Panc1 (cell line): ENCODE measurements at regions not wholly inside any gene's neighbourhood (a gene's known extent, or its start where the extent isn't known, plus 50 kb on each side); places are given as distances from the start of the nearest gene placed in this dataset.

Experiments used
- ATAC-seq: fragments of 200-7000 bp; cut with Tn5 transposase; 2 replicates; pipeline ENCODE4 v1.9.1; 2020; ENCODE audit warnings: mild to moderate bottlenecking, moderate library complexity
- BruUV-seq: library from RNA; stranded (reverse); fragments of 400-500 nt; replicated peaks from 2 replicates; lab custom pipeline; 2021; lab: Mats Ljungman, UMichigan
- CTCF ChIA-PET: fragments of 300-600 bp; sonication (Branson Sonifier 250); formaldehyde crosslinking; loops from one replicate; lab custom pipeline; 2022; ENCODE audit warnings: antibody characterized with exemption; lab: Charles Lee
- POLR2A ChIA-PET: fragments of 300-600 bp; sonication (Branson Sonifier 250); formaldehyde crosslinking; loops from one replicate; lab custom pipeline; 2022; ENCODE audit warnings: antibody characterized with exemption; lab: Charles Lee
- DNase-seq: peaks from one replicate; pipeline ENCODE4 v3.0.0-alpha.2; 2010; ENCODE audit warnings: low read depth, low spot score
- H3K27ac ChIP-seq: 2 replicates; pipeline ENCODE4 v1.5.1; 2011; ENCODE audit warnings: mild to moderate bottlenecking, low read length, inconsistent platforms
- H3K27me3 ChIP-seq: fragments of 200-500 bp; sonication (Bioruptor generic); 2 replicates; pipeline ENCODE4 v1.6.0; 2014; ENCODE audit warnings: low read length, inconsistent platforms; ENCODE audit not compliant: control insufficient read depth, insufficient read depth
- H3K36me3 ChIP-seq: fragments of 200-500 bp; sonication (Bioruptor generic); 2 replicates; pipeline ENCODE4 v1.5.1; 2014; ENCODE audit warnings: inconsistent platforms, mild to moderate bottlenecking, low read length, moderate library complexity; ENCODE audit not compliant: control insufficient read depth, insufficient read depth
- H3K4me1 ChIP-seq: 2 replicates; pipeline ENCODE4 v1.5.1; 2011; ENCODE audit warnings: inconsistent platforms, mild to moderate bottlenecking, low read length, moderate library complexity; ENCODE audit not compliant: control insufficient read depth, insufficient read depth
- H3K4me3 ChIP-seq, 2 experiments: 2 replicates each; pipeline ENCODE4 v1.5.1; 2011 to 2012; ENCODE audit warnings: low read depth in 2 of 2, low read length in 2 of 2, mild to moderate bottlenecking in 2 of 2, inconsistent platforms in 1 of 2, moderate library complexity in 1 of 2
- H3K9me3 ChIP-seq: fragments of 200-500 bp; sonication (Bioruptor generic); 2 replicates; pipeline ENCODE4 v1.5.1; 2014; ENCODE audit warnings: low read depth, mild to moderate bottlenecking, inconsistent platforms, low read length, moderate library complexity; ENCODE audit not compliant: control insufficient read depth, insufficient read depth
- CTCF ChIP-seq: fragments of 450-650 bp; IDR thresholded peaks from 2 replicates; pipeline ENCODE4 v1.5.1; 2017; ENCODE audit warnings: mild to moderate bottlenecking
- POLR2AphosphoS5 ChIP-seq: IDR thresholded peaks from 2 replicates; pipeline ENCODE4 v1.6.1; 2012; ENCODE audit warnings: mild to moderate bottlenecking, low read depth, low read length, moderate library complexity
- REST ChIP-seq, 2 experiments: IDR thresholded peaks; 2 replicates each; pipeline ENCODE4 v1.6.1; 2011 to 2012; ENCODE audit warnings: low read depth in 2 of 2, control low read depth in 1 of 2, low read length in 1 of 2, mild to moderate bottlenecking in 1 of 2, moderate library complexity in 1 of 2; ENCODE audit not compliant: insufficient read depth in 1 of 2
- SIN3A ChIP-seq: IDR thresholded peaks from 2 replicates; pipeline ENCODE4 v1.6.1; 2012; ENCODE audit warnings: low read depth, mild to moderate bottlenecking, low read length, moderate library complexity, borderline replicate concordance; ENCODE audit not compliant: insufficient read depth
- TCF7L2 ChIP-seq: IDR thresholded peaks from 2 replicates; pipeline ENCODE4 v1.6.1; 2011; ENCODE audit warnings: mild to moderate bottlenecking, low read depth, low read length, inconsistent platforms
- in situ Hi-C: cut with HindIII; loops from 2 replicates; pipeline ENCODE4 v1.10.0; 2016; ENCODE audit warnings: low sequenced_read_pairs, low pct_unique_long_range_greater_than_20kb
- intact Hi-C: fragments of 100-400 bp; cut with micrococcal nuclease; formaldehyde crosslinking; loops from one replicate; pipeline ENCODE4 v1.10.0; 2022; ENCODE audit not compliant: unreplicated experiment

GRCh38 chr12:107855471-107855870, 81.0 kb downstream of the ASCL4 start:
- intact Hi-C loops, result no loop called here
- H3K27ac ChIP-seq, result no peak overlapping the region
- H3K36me3 ChIP-seq, result no peaks in the 10 kb centered on the region
- no peak overlapping the region for H3K4me3 ChIP-seq
- no TSS peak for BruUV-seq
- POLR2A ChIA-PET, result no interaction called here
- no peaks in the 10 kb centered on the region for H3K4me1 ChIP-seq
- no peak for TF ChIP-seq POLR2AphosphoS5
- no peak for TF ChIP-seq SIN3A
- no peak for TF ChIP-seq TCF7L2
- no peak for TF ChIP-seq CTCF
- TF ChIP-seq REST (IDR thresholded peaks at IDR 0.05; ENCODE audit: insufficient read depth in 1 of 2, low read depth in 2 of 2, low read length in 1 of 2), result no peak
- in situ Hi-C loops, result loop anchor here (25.0 kb wide), 1 partner anchor 93 kb away; the partner anchor contains the start of genes ASCL4 and PRDM4
- DNase-seq (no peak), ATAC-seq (no peak)
- no peaks in the 10 kb centered on the region for H3K9me3 ChIP-seq
- peaks cover 32% of the 10 kb centered on the region for H3K27me3 ChIP-seq
- CTCF ChIA-PET, result no interaction called here

- CTCF ChIA-PET, result no interaction called here
These were observed 81.6 kb downstream of the ASCL4 start for GRCh38 chr12:107856096-107856495.

More at GRCh38 chr12:107856096-107856495, 81.6 kb downstream of the ASCL4 start:
- ATAC-seq, result no peak
- H3K9me3 ChIP-seq, result no peaks in the 10 kb centered on the region
- intact Hi-C loops (no loop called here), in situ Hi-C loops (loop anchor here (25.0 kb wide), 1 partner anchor 94 kb away; the partner anchor contains the start of genes ASCL4 and PRDM4)
- no peaks in the 10 kb centered on the region for H3K36me3 ChIP-seq
- POLR2A ChIA-PET, result no interaction called here
- H3K4me1 ChIP-seq, result no peaks in the 10 kb centered on the region
- H3K27me3 ChIP-seq, result peaks cover 32% of the 10 kb centered on the region
- no TSS peak for BruUV-seq
- DNase-seq, result no peak
- no peak overlapping the region for H3K27ac ChIP-seq
- H3K4me3 ChIP-seq, result no peak overlapping the region
- no peak for TF ChIP-seq TCF7L2
- no peak for TF ChIP-seq CTCF
- TF ChIP-seq POLR2AphosphoS5, result no peak
- TF ChIP-seq REST (IDR thresholded peaks at IDR 0.05; ENCODE audit: insufficient read depth in 1 of 2, low read depth in 2 of 2, low read length in 1 of 2), result no peak
- TF ChIP-seq SIN3A, result no peak
